ENCODE measurements at regions not wholly inside any gene's neighbourhood (a gene's known extent, or its start where the extent isn't known, plus 50 kb on each side); places are given as distances from the start of the nearest gene placed in this dataset.
A peak's percentile ranks its signal among the peaks of the same experiment; 100 is the strongest.

GRCh38 chr4:189117426-189117825, 823.2 kb upstream of the FRG1 start:
- ATAC-seq, result no peak
- WGBS, 2 donors (ENCODE audit: low coverage in 1 of 2), result 86% methylated on average over 1 of the region's 1 CpG; no CpG with 5 or more reads in 1 of the 2 donors
- Histone ChIP-seq H3K36me3 (no peaks in the 10 kb centered on the region), H3K27ac (no peak overlapping the region), H3K4me3 (no peak overlapping the region), H3K4me1 (no peaks in the 10 kb centered on the region), H3K27me3 (no peaks in the 10 kb centered on the region), H3K9me3 (no peaks in the 10 kb centered on the region)
- TF ChIP-seq POLR2A (IDR thresholded peaks at IDR 0.05) (no peak), CTCF (IDR thresholded peaks at IDR 0.05) (no peak), POLR2AphosphoS5 (IDR thresholded peaks at IDR 0.05) (no peak), EP300 (IDR thresholded peaks at IDR 0.05) (no peak)

- no peak for TF ChIP-seq EP300 (IDR thresholded peaks at IDR 0.05)
- no peak for TF ChIP-seq CTCF (IDR thresholded peaks at IDR 0.05)
- TF ChIP-seq POLR2AphosphoS5 (IDR thresholded peaks at IDR 0.05), result no peak
- TF ChIP-seq POLR2A (IDR thresholded peaks at IDR 0.05), result no peak
- 87 to 100% methylated on average over 4 of the region's 4 CpGs for WGBS, 2 donors (ENCODE audit: low coverage in 1 of 2)
Measured at GRCh38 chr4:189121336-189121735, 819.3 kb upstream of the FRG1 start.

GRCh38 chr4:189124149-189124758, 816.4 kb upstream of the FRG1 start:
- H3K36me3 ChIP-seq, result no peaks in the 10 kb centered on the region
- TF ChIP-seq CTCF (IDR thresholded peaks at IDR 0.05) (peak; percentile 24 to 54 (median 37)), POLR2AphosphoS5 (IDR thresholded peaks at IDR 0.05) (no peak)
- H3K27me3 ChIP-seq, result no peaks in the 10 kb centered on the region
- WGBS, 2 donors (ENCODE audit: low coverage in 1 of 2), result 22 to 28% methylated on average over 10 of the region's 10 CpGs
- H3K4me3 ChIP-seq, result no peak overlapping the region
- ATAC-seq, result no peak
- no peaks in the 10 kb centered on the region for H3K9me3 ChIP-seq
- no peak overlapping the region for H3K27ac ChIP-seq
- no peaks in the 10 kb centered on the region for H3K4me1 ChIP-seq

More at GRCh38 chr4:189121336-189121735, 819.3 kb upstream of the FRG1 start:
- Histone ChIP-seq H3K36me3 (no peaks in the 10 kb centered on the region), H3K9me3 (no peaks in the 10 kb centered on the region), H3K4me3 (no peak overlapping the region), H3K27me3 (no peaks in the 10 kb centered on the region), H3K4me1 (no peaks in the 10 kb centered on the region), H3K27ac (no peak overlapping the region)
- ATAC-seq, result no peak

- no peaks in the 10 kb centered on the region for H3K36me3 ChIP-seq
- H3K4me1 ChIP-seq, result no peaks in the 10 kb centered on the region
- no peak overlapping the region for H3K4me3 ChIP-seq
- 66 to 79% methylated on average over 3 to 4 of the region's 4 CpGs for WGBS, 2 donors (ENCODE audit: low coverage in 1 of 2)
- TF ChIP-seq EP300 (IDR thresholded peaks at IDR 0.05) (no peak), CTCF (IDR thresholded peaks at IDR 0.05) (no peak), POLR2A (IDR thresholded peaks at IDR 0.05) (no peak), POLR2AphosphoS5 (IDR thresholded peaks at IDR 0.05) (no peak)
- no peaks in the 10 kb centered on the region for H3K9me3 ChIP-seq
- no peaks in the 10 kb centered on the region for H3K27me3 ChIP-seq
- ATAC-seq, result no peak
- H3K27ac ChIP-seq, result no peak overlapping the region
Measured at GRCh38 chr4:189124791-189125190, 815.9 kb upstream of the FRG1 start.

GRCh38 chr4:189126040-189126439, 814.6 kb upstream of the FRG1 start:
- no peak for ATAC-seq
- Histone ChIP-seq H3K27me3 (no peaks in the 10 kb centered on the region), H3K27ac (no peak overlapping the region), H3K36me3 (no peaks in the 10 kb centered on the region), H3K4me1 (no peaks in the 10 kb centered on the region), H3K9me3 (no peaks in the 10 kb centered on the region), H3K4me3 (no peak overlapping the region)
- 44 to 50% methylated on average over 2 of the region's 2 CpGs for WGBS, 2 donors (ENCODE audit: low coverage in 1 of 2)
- no peak for TF ChIP-seq CTCF (IDR thresholded peaks at IDR 0.05)
- no peak for TF ChIP-seq POLR2AphosphoS5 (IDR thresholded peaks at IDR 0.05)

Data from gastroesophageal sphincter (tissue), 4 donors.